ENCODE measurements at regions not wholly inside any gene's neighbourhood (a gene's known extent, or its start where the extent isn't known, plus 50 kb on each side); places are given as distances from the start of the nearest gene placed in this dataset.

- no peak for TF ChIP-seq POLR2AphosphoS5 (IDR thresholded peaks at IDR 0.05; ENCODE audit: low read depth, low read length)
- TF ChIP-seq CTCF (IDR thresholded peaks at IDR 0.05): no peak
- no peak for TF ChIP-seq EP300 (IDR thresholded peaks at IDR 0.05; ENCODE audit: borderline replicate concordance in 1 of 2, low read depth in 1 of 2, low read length in 1 of 2)
- no peak for TF ChIP-seq YY1 (IDR thresholded peaks at IDR 0.05; ENCODE audit: low read depth)
- no peak for TF ChIP-seq IRF3 (IDR thresholded peaks at IDR 0.05; ENCODE audit: low read depth, low read length)
- no peak for TF ChIP-seq USF2 (IDR thresholded peaks at IDR 0.05; ENCODE audit: borderline replicate concordance, low read depth, low read length)
- TF ChIP-seq REST (IDR thresholded peaks at IDR 0.05; ENCODE audit: low read depth, low read length): no peak
- no peak for TF ChIP-seq SIN3A (IDR thresholded peaks at IDR 0.05; ENCODE audit: borderline replicate concordance, low read depth, low read length)
- no peak for TF ChIP-seq EZH2phosphoT487 (IDR thresholded peaks at IDR 0.05; ENCODE audit: borderline replicate concordance, low read depth)
- no peak for TF ChIP-seq FOSL2 (IDR thresholded peaks at IDR 0.05; ENCODE audit: borderline replicate concordance, low read depth)
These were observed 621.8 kb upstream of the ZFHX3 start for GRCh38 chr16:73669535-73670274.

Measured in SK-N-SH (cell line).